Mesodermal cell (in vitro differentiated cells): ENCODE measurements at regions not wholly inside any gene's neighbourhood (a gene's known extent, or its start where the extent isn't known, plus 50 kb on each side); places are given as distances from the start of the nearest gene placed in this dataset.

Experiments
- H3K27ac ChIP-seq: 2 replicates; pipeline ENCODE4 v1.7.0; 2013; ENCODE audit warnings: mild to moderate bottlenecking, low read depth, low read length, moderate library complexity; ENCODE audit not compliant: severe bottlenecking
- H3K36me3 ChIP-seq: 2 replicates; pipeline ENCODE4 v1.7.1; 2013; ENCODE audit warnings: mild to moderate bottlenecking, low read length, moderate library complexity; ENCODE audit not compliant: control insufficient read depth, insufficient read depth
- H3K4me1 ChIP-seq: one replicate; pipeline ENCODE4 v1.7.1; 2013; ENCODE audit warnings: mild to moderate bottlenecking, low read length; ENCODE audit not compliant: insufficient read depth, control insufficient read depth, poor library complexity, severe bottlenecking
- H3K4me3 ChIP-seq: 2 replicates; pipeline ENCODE4 v1.7.0; 2013; ENCODE audit warnings: low read length, control low read depth, mild to moderate bottlenecking; ENCODE audit not compliant: insufficient read depth, poor library complexity, severe bottlenecking; ENCODE audit errors: extremely low read depth
- H3K9me3 ChIP-seq: 2 replicates; pipeline ENCODE4 v1.7.1; 2013; ENCODE audit warnings: mild to moderate bottlenecking, low read length, moderate library complexity; ENCODE audit not compliant: control insufficient read depth
- WGBS, 2 experiments: methylation state at CpG; one replicate each; pipeline ENCODE4 v1.1.5; 2013; ENCODE audit warnings: missing lambda C conversion rate in 2 of 2; ENCODE audit not compliant: insufficient coverage in 2 of 2; 5-methylcytosine and 5-hydroxymethylcytosine counted together

DNA sequence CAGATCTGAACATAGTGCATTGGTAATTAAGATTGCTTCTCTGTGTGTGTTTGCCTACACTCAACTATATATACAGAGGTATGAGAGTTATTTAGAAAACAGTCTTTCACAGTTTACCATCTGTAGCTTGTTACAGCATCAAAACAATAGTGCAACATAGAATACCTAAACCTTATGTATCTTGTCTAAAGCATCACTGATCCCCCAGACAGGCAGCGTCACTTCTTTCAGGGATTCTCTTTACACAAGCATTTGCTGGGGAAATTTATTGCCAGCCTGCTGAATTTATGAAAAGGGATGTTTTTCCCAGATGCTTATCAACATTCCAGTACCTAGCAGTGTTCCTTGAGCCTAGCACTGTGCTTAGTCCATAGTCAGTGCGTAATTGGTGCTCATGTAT, 195.8 kb upstream of the COL8A1 start:
- H3K4me1 ChIP-seq, result no peaks in the 10 kb centered on the region
- no peaks in the 10 kb centered on the region for H3K36me3 ChIP-seq
- no peak overlapping the region for H3K4me3 ChIP-seq
- no peak overlapping the region for H3K27ac ChIP-seq
- no CpG with 5 or more reads among the region's 2 CpGs for WGBS, 2 experiments
- no peaks in the 10 kb centered on the region for H3K9me3 ChIP-seq

DNA sequence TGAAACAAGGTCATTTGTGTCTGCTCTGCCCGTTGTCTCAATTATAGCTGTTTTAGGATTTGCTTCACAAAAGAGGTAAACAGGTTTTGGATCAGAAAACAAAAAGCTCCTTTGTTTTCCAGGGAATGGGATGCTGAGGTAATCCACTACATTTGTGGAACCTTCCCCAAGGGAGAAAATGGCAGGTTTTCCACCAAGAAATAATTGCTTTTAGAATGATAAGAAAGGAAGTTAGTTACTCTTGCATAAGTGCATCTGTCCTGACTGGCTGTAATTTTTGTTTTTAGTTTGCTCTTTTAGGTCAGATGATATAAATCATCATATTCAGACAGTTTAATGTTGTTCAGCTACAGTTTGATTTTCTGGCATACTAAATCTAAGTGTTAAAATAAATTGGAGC, 198.5 kb upstream of the COL8A1 start:
- no peaks in the 10 kb centered on the region for H3K4me1 ChIP-seq
- peak overlapping the region; percentile 24 for H3K27ac ChIP-seq
- no peaks in the 10 kb centered on the region for H3K9me3 ChIP-seq
- WGBS, 2 experiments, result no CpG with 5 or more reads among the region's 1 CpG
- no peaks in the 10 kb centered on the region for H3K36me3 ChIP-seq
- H3K4me3 ChIP-seq, result no peak overlapping the region

DNA sequence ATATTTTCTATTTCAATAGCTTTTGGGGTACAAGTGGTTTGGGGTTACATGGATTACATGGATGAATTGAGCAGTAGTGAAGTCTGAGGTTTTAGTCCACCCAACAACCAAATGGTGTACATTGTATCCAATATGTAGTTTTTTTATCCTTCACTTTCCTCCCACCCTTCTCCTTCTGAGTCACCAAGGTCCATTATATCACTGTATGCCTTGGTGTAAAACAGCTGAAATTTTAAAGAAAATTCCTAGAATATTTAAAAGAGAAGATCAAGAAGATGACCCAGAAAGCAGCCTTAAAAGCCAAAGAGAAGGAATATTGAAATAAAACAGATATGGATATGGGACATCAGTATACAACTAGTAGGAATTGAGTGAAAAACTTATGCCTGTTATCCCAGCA, 204.2 kb upstream of the COL8A1 start:
- no peak overlapping the region for H3K27ac ChIP-seq
- H3K4me1 ChIP-seq, result no peaks in the 10 kb centered on the region
- H3K36me3 ChIP-seq, result no peaks in the 10 kb centered on the region
- no peaks in the 10 kb centered on the region for H3K9me3 ChIP-seq
- H3K4me3 ChIP-seq, result no peak overlapping the region

DNA sequence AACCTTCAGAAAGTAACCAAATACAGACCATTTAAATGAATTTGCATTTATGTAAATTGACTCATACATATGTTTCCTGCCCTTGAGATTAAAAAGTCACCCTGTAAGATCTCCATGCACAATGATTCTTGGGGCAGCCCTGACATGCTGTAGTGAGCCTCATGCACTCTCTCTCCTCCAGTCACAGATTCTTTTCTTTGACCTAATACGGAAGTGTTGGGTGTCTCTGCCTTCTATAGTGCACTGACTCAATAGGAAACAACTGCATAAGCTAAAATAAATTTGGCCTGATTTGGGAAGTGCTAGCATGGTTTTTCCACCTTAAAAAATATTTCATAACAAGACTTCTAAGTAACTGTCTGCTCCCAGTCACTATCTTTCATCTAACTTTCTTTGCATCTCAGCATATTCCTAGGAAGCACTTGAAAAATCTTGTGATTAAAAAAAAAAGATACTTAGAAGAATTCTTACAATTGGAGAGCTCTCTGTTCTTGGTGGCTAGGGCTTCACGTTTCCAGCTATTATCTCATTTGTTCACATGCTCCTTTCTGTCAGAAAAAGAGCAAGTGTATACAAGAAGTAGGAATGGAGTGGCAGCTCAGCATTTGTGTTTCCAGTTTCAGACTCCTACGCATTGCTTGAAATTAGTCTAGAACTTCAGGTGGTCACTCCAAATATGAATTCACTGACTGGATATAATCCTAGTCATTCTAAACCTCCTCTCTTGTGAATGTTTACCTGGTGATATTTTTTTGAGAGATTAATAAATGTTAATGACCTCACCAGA, 207.9 kb upstream of the COL8A1 start:
- WGBS, 2 experiments, result 67 to 100% methylated on average over 1 to 2 of the region's 3 CpGs
- Histone ChIP-seq H3K36me3 (no peaks in the 10 kb centered on the region), H3K4me1 (peaks cover 4% of the 10 kb centered on the region)

DNA sequence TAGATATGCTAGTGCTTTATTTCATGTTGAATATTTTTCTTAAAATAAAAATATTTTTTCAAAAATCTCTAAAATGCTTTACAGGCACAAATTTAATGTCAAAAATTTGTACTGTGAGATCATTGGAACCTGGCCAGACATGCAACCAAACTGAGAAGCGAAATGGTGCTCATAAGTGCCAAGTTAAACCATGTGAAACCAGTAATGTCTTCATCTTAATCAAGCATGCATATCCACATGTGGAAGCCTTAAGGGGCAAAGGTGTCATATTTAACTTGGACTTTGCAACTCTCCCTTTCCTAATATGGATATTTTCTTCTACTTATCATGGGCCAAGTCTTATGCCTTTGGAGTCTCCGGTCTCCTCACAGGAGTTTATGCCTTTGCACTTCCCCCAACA, 208.9 kb upstream of the COL8A1 start:
- WGBS, 2 experiments, result 100% methylated on average over 1 of the region's 2 CpGs
- peaks cover 4% of the 10 kb centered on the region for H3K4me1 ChIP-seq
- H3K4me3 ChIP-seq, result no peak overlapping the region
- H3K9me3 ChIP-seq, result no peaks in the 10 kb centered on the region
- no peaks in the 10 kb centered on the region for H3K36me3 ChIP-seq
- H3K27ac ChIP-seq, result no peak overlapping the region

More for the DNA sequence above, 207.9 kb upstream of the COL8A1 start:
- Histone ChIP-seq H3K27ac (no peak overlapping the region), H3K4me3 (no peak overlapping the region), H3K9me3 (no peaks in the 10 kb centered on the region)

DNA sequence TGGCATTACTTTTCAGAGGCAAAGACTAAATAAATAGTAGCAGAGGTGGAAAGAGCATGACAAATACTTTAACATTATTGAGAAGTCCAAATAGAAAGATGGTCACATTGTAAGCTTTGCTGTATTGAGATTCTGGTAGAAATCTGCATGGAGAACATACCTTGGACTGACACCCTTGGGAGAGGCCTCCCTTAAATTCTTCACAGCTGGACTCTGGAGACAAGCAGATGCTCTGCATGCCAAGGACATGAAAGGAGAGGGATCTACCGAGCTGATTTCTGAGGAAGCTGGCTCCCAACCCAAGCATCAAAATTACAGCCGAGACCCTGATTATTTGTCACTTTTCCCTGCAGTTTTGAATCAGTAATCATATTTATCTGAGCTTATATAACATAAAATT, 212.5 kb upstream of the COL8A1 start:
- WGBS, 2 experiments, result 59 to 60% methylated on average over 1 to 2 of the region's 2 CpGs
- peaks cover 4% of the 10 kb centered on the region for H3K4me1 ChIP-seq
- no peaks in the 10 kb centered on the region for H3K36me3 ChIP-seq
- H3K4me3 ChIP-seq, result no peak overlapping the region
- no peaks in the 10 kb centered on the region for H3K9me3 ChIP-seq
- no peak overlapping the region for H3K27ac ChIP-seq

DNA sequence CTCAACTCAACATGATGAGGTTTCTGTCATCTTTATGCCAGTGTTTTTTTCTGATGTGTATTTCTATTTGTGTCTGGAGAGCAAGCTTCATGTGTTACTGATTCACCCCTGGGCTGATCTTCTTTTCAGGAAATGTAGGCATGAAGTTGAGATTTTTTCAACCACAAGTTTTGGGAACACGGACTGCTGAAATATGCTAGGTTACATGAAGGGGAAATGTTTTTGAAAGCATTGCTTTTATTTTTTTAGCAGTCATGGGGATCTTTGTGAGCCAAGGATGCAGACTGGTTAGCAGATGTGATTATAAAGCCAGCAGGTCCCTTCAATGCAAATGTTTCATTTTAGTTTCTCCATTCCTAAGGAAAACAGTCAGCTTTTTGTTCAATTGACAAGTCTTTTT, 219.3 kb upstream of the COL8A1 start:
- H3K4me1 ChIP-seq, result peaks cover 6% of the 10 kb centered on the region
- no peaks in the 10 kb centered on the region for H3K36me3 ChIP-seq
- H3K4me3 ChIP-seq, result no peak overlapping the region
- 100% methylated on average over 1 of the region's 1 CpG for WGBS, 2 experiments
- no peak overlapping the region for H3K27ac ChIP-seq
- no peaks in the 10 kb centered on the region for H3K9me3 ChIP-seq

DNA sequence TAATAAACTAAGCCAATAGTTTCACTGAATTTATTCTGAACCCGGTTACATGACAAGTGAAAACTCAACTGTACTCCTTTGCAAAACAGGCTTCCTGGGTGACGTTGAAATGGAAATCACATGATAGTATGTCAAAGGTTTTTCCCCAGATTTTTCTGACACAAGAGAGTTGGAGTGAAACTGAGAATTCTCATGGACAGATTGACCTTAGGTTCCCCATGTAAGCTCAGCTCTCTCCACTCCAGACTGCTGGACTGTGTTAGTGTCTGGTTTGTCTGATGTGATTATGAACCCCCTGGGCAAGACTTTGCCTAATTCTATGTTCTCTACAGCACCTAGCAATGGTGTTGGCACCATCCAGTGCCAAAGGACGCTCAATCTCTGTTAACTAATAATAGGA, 219.7 kb upstream of the COL8A1 start:
- 88 to 92% methylated on average over 2 of the region's 3 CpGs for WGBS, 2 experiments
- Histone ChIP-seq H3K36me3 (no peaks in the 10 kb centered on the region), H3K4me1 (peaks cover 6% of the 10 kb centered on the region), H3K27ac (no peak overlapping the region), H3K4me3 (no peak overlapping the region), H3K9me3 (no peaks in the 10 kb centered on the region)

DNA sequence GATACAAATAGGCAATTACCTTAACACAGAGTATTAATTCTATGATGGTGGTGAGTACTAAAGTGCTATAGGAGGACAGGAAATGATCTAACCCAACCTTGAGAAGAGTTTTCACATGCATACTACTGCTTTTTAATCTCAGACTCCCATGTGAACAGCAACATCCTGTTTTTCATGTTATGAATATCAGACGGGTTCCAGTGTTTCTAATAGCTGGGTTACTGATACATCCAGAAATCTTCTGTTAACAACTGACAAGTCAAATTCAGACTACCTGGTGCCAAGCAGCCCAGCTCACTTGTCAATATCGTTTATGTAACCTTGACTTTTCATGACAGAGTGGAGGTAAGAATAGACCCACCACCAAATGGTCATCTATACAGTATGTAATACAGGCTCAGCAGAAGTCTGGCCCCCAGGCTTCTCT, 220.2 kb upstream of the COL8A1 start:
- Histone ChIP-seq H3K4me1 (peaks cover 7% of the 10 kb centered on the region), H3K9me3 (no peaks in the 10 kb centered on the region), H3K27ac (no peak overlapping the region), H3K4me3 (no peak overlapping the region), H3K36me3 (no peaks in the 10 kb centered on the region)
- 83 to 88% methylated on average over 1 of the region's 2 CpGs for WGBS, 2 experiments

DNA sequence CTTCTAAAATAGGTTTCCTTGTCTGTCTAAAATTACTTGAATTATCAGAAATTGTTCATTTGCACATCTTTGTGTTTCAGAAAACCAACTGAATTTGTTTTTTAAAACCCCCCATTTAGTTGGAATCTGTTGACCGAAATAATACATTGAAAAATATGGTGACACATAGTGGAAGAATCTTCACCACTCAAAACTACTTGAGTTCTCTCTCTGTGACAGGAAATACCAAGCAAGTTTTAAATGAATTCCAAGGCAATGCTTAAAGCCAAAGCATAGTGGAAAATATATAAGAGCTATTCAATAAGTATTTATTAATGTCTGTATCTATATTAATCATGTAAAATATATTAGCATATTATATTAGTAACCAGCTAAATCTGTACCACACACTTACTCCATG, 224.9 kb upstream of the COL8A1 start:
- Histone ChIP-seq H3K27ac (peak overlapping the region; percentile 87), H3K9me3 (no peaks in the 10 kb centered on the region), H3K4me1 (peaks cover 17% of the 10 kb centered on the region), H3K4me3 (no peak overlapping the region), H3K36me3 (no peaks in the 10 kb centered on the region)
- no CpG with 5 or more reads among the region's 1 CpG for WGBS, 2 experiments

DNA sequence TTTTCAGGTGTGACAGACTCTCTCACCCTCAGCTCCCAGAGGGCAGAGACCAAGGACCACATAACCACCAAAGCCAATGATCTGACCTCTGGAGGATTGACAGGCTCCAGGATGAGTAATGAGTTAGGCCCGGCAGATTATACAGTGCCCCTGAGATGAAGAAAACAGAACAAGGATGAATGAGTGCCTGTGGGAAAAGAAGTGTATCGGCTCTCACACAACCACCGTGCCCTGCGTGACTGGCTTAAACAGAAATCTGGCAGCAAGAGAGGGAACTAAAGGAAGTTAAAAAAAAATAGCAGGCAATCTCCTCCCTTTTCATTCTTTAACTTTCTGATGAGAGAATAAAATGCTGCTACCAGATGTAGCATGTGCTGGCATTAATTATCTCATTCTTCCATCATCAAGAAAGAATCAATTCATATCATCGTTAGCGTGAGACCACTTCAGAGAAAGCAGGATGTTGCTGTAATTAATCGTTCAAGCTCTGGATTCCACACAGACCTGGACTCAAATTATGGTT, 227.5 kb upstream of the COL8A1 start:
- no peak overlapping the region for H3K4me3 ChIP-seq
- WGBS, 2 experiments, result 79 to 94% methylated on average over 5 to 6 of the region's 7 CpGs
- H3K27ac ChIP-seq, result peak overlapping the region; percentile 42
- H3K4me1 ChIP-seq, result peaks cover 17% of the 10 kb centered on the region
- no peaks in the 10 kb centered on the region for H3K9me3 ChIP-seq
- H3K36me3 ChIP-seq, result no peaks in the 10 kb centered on the region
